H1 (cell line): ENCODE measurements at regions not wholly inside any gene's neighbourhood (a gene's known extent, or its start where the extent isn't known, plus 50 kb on each side); places are given as distances from the start of the nearest gene placed in this dataset.
A peak's percentile ranks its signal among the peaks of the same experiment; 100 is the strongest.

Source experiments
- CTCF ChIA-PET: fragments of 300-600 bp; sonication (Branson Sonifier 250); formaldehyde crosslinking; loops from one replicate; lab custom pipeline; 2021; ENCODE audit not compliant: partially characterized antibody; lab: Charles Lee
- POLR2A ChIA-PET: fragments of 300-600 bp; sonication (Branson Sonifier 250); formaldehyde crosslinking; loops from one replicate; lab custom pipeline; 2021; ENCODE audit warnings: inconsistent platforms; ENCODE audit not compliant: partially characterized antibody; lab: Charles Lee
- DNase-seq, 2 experiments: peaks; one replicate each; pipeline versions ENCODE4 v3.0.0 to v3.0.0-alpha.2; 2010 to 2022; ENCODE audit warnings: low spot score in 2 of 2, low read depth in 1 of 2, mixed read lengths in 1 of 2
- FAIRE-seq: peaks from 2 replicates; lab custom pipeline; 2011; peaks lifted over from hg19 to GRCh38; lab: Jason Lieb, UNC
- H2AFZ ChIP-seq: 2 replicates; pipeline ENCODE4 v1.8.1; 2012; ENCODE audit warnings: low read length, inconsistent platforms
- H2AK5ac ChIP-seq: 2 replicates; pipeline ENCODE4 v1.6.1; 2013; ENCODE audit warnings: low read depth, low read length
- H2BK120ac ChIP-seq: replicated peaks from 2 replicates; pipeline ENCODE3; 2013; ENCODE audit warnings: low read depth, low read length, inconsistent platforms
- H2BK12ac ChIP-seq: 2 replicates; pipeline ENCODE4 v1.6.1; 2013; ENCODE audit warnings: low read depth, low read length
- H2BK15ac ChIP-seq: 2 replicates; pipeline ENCODE4 v1.6.1; 2013; ENCODE audit warnings: low read length
- H2BK20ac ChIP-seq: 2 replicates; pipeline ENCODE4 v1.6.1; 2013; ENCODE audit warnings: low read length
- H2BK5ac ChIP-seq: 2 replicates; pipeline ENCODE4 v1.6.1; 2013; ENCODE audit warnings: low read depth, low read length
- H3K14ac ChIP-seq: 2 replicates; pipeline ENCODE4 v1.6.1; 2013; ENCODE audit warnings: inconsistent platforms; ENCODE audit not compliant: insufficient read length
- H3K18ac ChIP-seq: 2 replicates; pipeline ENCODE4 v1.6.1; 2013; ENCODE audit warnings: low read length; ENCODE audit errors: extremely low read depth
- H3K23ac ChIP-seq: 2 replicates; pipeline ENCODE4 v1.6.1; 2013; ENCODE audit warnings: inconsistent platforms; ENCODE audit not compliant: insufficient read length
- H3K23me2 ChIP-seq: 2 replicates; pipeline ENCODE4 v1.6.1; 2013; ENCODE audit warnings: low read depth, low read length
- H3K27ac ChIP-seq: 2 replicates; pipeline ENCODE4 v1.6.1; 2011; ENCODE audit warnings: low read depth, low read length, inconsistent platforms
- H3K27me3 ChIP-seq, 4 experiments: replicated peaks in 1 of 4; 1 replicate in 1 of 4; 2 replicates in 3 of 4; pipeline versions ENCODE4 v1.6.1 to v1.8.1; 2011 to 2013; ENCODE audit warnings: low read length in 3 of 4, mild to moderate bottlenecking in 3 of 4, inconsistent platforms in 2 of 4, mixed read lengths in 2 of 4, moderate library complexity in 1 of 4; ENCODE audit not compliant: control insufficient read depth in 3 of 4, insufficient read depth in 3 of 4; ENCODE audit errors: extremely low read depth in 1 of 4
- H3K36me3 ChIP-seq, 4 experiments: 2 replicates each; pipeline versions ENCODE4 v1.6.1 to v1.8.1; 2011 to 2013; ENCODE audit warnings: mild to moderate bottlenecking in 4 of 4, low read length in 3 of 4, moderate library complexity in 2 of 4, control low read depth in 1 of 4, inconsistent platforms in 1 of 4; ENCODE audit not compliant: insufficient read depth in 4 of 4, control insufficient read depth in 2 of 4
- H3K4ac ChIP-seq: replicated peaks from 2 replicates; pipeline ENCODE3; 2013; ENCODE audit warnings: low read length, low read depth, mixed read lengths, inconsistent platforms; ENCODE audit not compliant: insufficient read length
- H3K4me1 ChIP-seq, 4 experiments: replicated peaks in 1 of 4; 1 replicate in 1 of 4; 2 replicates in 3 of 4; pipeline versions ENCODE4 v1.6.1 to v1.8.1; 2011 to 2013; ENCODE audit warnings: low read length in 3 of 4, inconsistent platforms in 2 of 4, mixed read lengths in 1 of 4; ENCODE audit not compliant: insufficient read depth in 4 of 4, control insufficient read depth in 3 of 4
- H3K4me2 ChIP-seq, 2 experiments: 2 replicates each; pipeline versions ENCODE4 v1.6.1 to v1.8.1; 2011 to 2013; ENCODE audit warnings: low read depth in 2 of 2, low read length in 2 of 2, control low read depth in 1 of 2, inconsistent platforms in 1 of 2, mild to moderate bottlenecking in 1 of 2; ENCODE audit not compliant: insufficient read depth in 1 of 2
- H3K4me3 ChIP-seq, 4 experiments: fragments of 200-600, 300-600 bp in 1 of 4; sonication (generic), shearing (Covaris generic), sonication (Bioruptor Twin) in 1 of 4; 2 replicates each; pipeline versions ENCODE4 v1.5.1 to v1.8.1; 2011 to 2016; ENCODE audit warnings: low read length in 4 of 4, low read depth in 3 of 4, control low read depth in 2 of 4, inconsistent platforms in 2 of 4, mild to moderate bottlenecking in 2 of 4, mixed read lengths in 1 of 4, moderate library complexity in 1 of 4; ENCODE audit not compliant: insufficient read depth in 2 of 4; ENCODE audit errors: extremely low read depth in 1 of 4
- H3K56ac ChIP-seq: replicated peaks from 2 replicates; pipeline ENCODE3; 2013; ENCODE audit warnings: low read depth, mild to moderate bottlenecking, mixed read lengths, low read length, inconsistent platforms; ENCODE audit not compliant: insufficient read length
- H3K79me1 ChIP-seq: 2 replicates; pipeline ENCODE4 v1.6.1; 2013; ENCODE audit warnings: low read depth, low read length, control low read depth
- H3K79me2 ChIP-seq, 2 experiments: 2 replicates each; pipeline versions ENCODE4 v1.6.1 to v1.8.1; 2012 to 2013; ENCODE audit warnings: low read length in 2 of 2, mild to moderate bottlenecking in 2 of 2, inconsistent platforms in 1 of 2; ENCODE audit not compliant: insufficient read depth in 2 of 2, control insufficient read depth in 1 of 2
- H3K9ac ChIP-seq, 4 experiments: replicated peaks in 1 of 4; 1 replicate in 1 of 4; 2 replicates in 3 of 4; pipeline versions ENCODE4 v1.6.1 to v1.8.1; 2011 to 2013; ENCODE audit warnings: low read depth in 3 of 4, low read length in 3 of 4, control low read depth in 2 of 4, mild to moderate bottlenecking in 2 of 4, moderate library complexity in 2 of 4, inconsistent platforms in 1 of 4; ENCODE audit errors: extremely low read depth in 1 of 4
- H3K9me3 ChIP-seq, 2 experiments: 2 replicates each; pipeline versions ENCODE4 v1.6.1 to v1.8.1; 2012 to 2013; ENCODE audit warnings: mild to moderate bottlenecking in 2 of 2, moderate library complexity in 2 of 2, control low read depth in 1 of 2, inconsistent platforms in 1 of 2, low read depth in 1 of 2, low read length in 1 of 2, mixed read lengths in 1 of 2; ENCODE audit not compliant: insufficient read depth in 2 of 2
- H4K20me1 ChIP-seq, 2 experiments: replicated peaks in 1 of 2; 2 replicates each; pipeline versions ENCODE3 to v1.8.1; 2011 to 2013; ENCODE audit warnings: inconsistent platforms in 2 of 2, low read length in 2 of 2, mild to moderate bottlenecking in 1 of 2; ENCODE audit not compliant: insufficient read depth in 2 of 2, control insufficient read depth in 1 of 2
- H4K5ac ChIP-seq: 2 replicates; pipeline ENCODE4 v1.6.1; 2013; ENCODE audit warnings: low read length, low read depth, mixed read lengths, inconsistent platforms; ENCODE audit not compliant: insufficient read length
- H4K8ac ChIP-seq: 2 replicates; pipeline ENCODE4 v1.8.0; 2013; ENCODE audit warnings: mild to moderate bottlenecking, moderate library complexity, low read length, inconsistent platforms; ENCODE audit not compliant: insufficient read depth; ENCODE audit errors: extremely low read depth
- H4K91ac ChIP-seq: replicated peaks from 2 replicates; pipeline ENCODE3; 2013; ENCODE audit warnings: low read length, mixed read lengths, inconsistent platforms; ENCODE audit not compliant: insufficient read length
- CTCF ChIP-seq, 3 experiments: IDR thresholded peaks; 1 replicate in 2 of 3; 2 replicates in 1 of 3; pipeline versions ENCODE4 v1.5.1 to v1.6.1; 2011; ENCODE audit warnings: low read length in 3 of 3, mild to moderate bottlenecking in 3 of 3, inconsistent platforms in 2 of 3, low read depth in 1 of 3, moderate library complexity in 1 of 3; ENCODE audit not compliant: insufficient read depth in 1 of 3; ENCODE audit errors: control extremely low read depth in 1 of 3
- EZH2 ChIP-seq: fragments of 200-600 bp; sonication (generic); IDR thresholded peaks from 2 replicates; pipeline ENCODE4 v1.7.1; 2012; ENCODE audit warnings: low read depth, mild to moderate bottlenecking, moderate library complexity, low read length, inconsistent platforms; ENCODE audit not compliant: severe bottlenecking
- HDAC2 ChIP-seq, 2 experiments: fragments of 300-600 bp in 1 of 2; sonication (generic) in 1 of 2; IDR thresholded peaks; 2 replicates each; pipeline ENCODE4 v1.6.1; 2011 to 2012; ENCODE audit warnings: low read depth in 2 of 2, low read length in 2 of 2, mild to moderate bottlenecking in 2 of 2, moderate library complexity in 2 of 2, borderline replicate concordance in 1 of 2, inconsistent platforms in 1 of 2
- TBP ChIP-seq: IDR thresholded peaks from 2 replicates; pipeline ENCODE4 v1.6.1; 2011; ENCODE audit warnings: low read depth, low read length, improper control_type of control experiment
- TEAD4 ChIP-seq: IDR thresholded peaks from 2 replicates; pipeline ENCODE4 v1.6.1; 2012; ENCODE audit warnings: low read depth, low read length, inconsistent platforms, mixed read lengths
- WGBS, 2 experiments: shearing (Covaris generic) in 1 of 2; methylation state at CpG; one replicate each; pipeline versions ENCODE4 v1.1.6 to v1.1.7; 2013 to 2015; ENCODE audit warnings: low lambda C conversion rate in 2 of 2, mixed read lengths in 2 of 2, inconsistent platforms in 1 of 2, low coverage in 1 of 2, missing lambda C conversion rate in 1 of 2; ENCODE audit not compliant: insufficient replicate concordance in 2 of 2, insufficient coverage in 1 of 2, insufficient read length in 1 of 2; ENCODE audit errors: extremely low coverage in 1 of 2, missing lambda C conversion rate in 1 of 2; 5-methylcytosine and 5-hydroxymethylcytosine counted together

GRCh38 chr1:199619223-199619622 is 408.3 kb upstream of the NR5A2 start:
- Histone ChIP-seq H2AFZ (0 out of 2 replicates have a peak overlapping the region, but pooled peaks have one; percentile 13), H3K23ac (no peak overlapping the region), H3K14ac (no peak overlapping the region), H4K20me1 (no peaks in the 10 kb centered on the region), H4K5ac (no peak overlapping the region), H3K27me3 (no peaks in the 10 kb centered on the region), H3K27ac (no peak overlapping the region), H3K4ac (no peak overlapping the region), H2BK120ac (no peak overlapping the region), H3K4me2 (no peak overlapping the region), H2BK15ac (no peak overlapping the region), H3K36me3 (no peaks in the 10 kb centered on the region), H4K91ac (no peak overlapping the region), H4K8ac (no peak overlapping the region), H3K56ac (no peak overlapping the region), H3K23me2 (no peaks in the 10 kb centered on the region), H2BK20ac (no peak overlapping the region)
- no peak for DNase-seq
- WGBS, 2 experiments, result 88% methylated on average over 4 of the region's 4 CpGs; no CpG with 5 or more reads in 1 of the 2 experiments
- TF ChIP-seq TEAD4 (peak; percentile 50; the same call in 1 of the 2 replicates), EZH2 (no peak), CTCF (IDR thresholded peaks at IDR 0.05; ENCODE audit: control extremely low read depth in 1 of 3, insufficient read depth in 1 of 3, low read depth in 1 of 3, low read length in 3 of 3) (no peak), TBP (no peak), HDAC2 (IDR thresholded peaks at IDR 0.05; ENCODE audit: borderline replicate concordance in 1 of 2, low read depth in 2 of 2, low read length in 2 of 2) (no peak)
- TF ChIP-seq, all 59 proteins: peak for 1
- H3K9ac ChIP-seq, result no peak overlapping the region
- no peak overlapping the region for H3K18ac ChIP-seq
- no peak overlapping the region for H2BK12ac ChIP-seq
- H3K4me1 ChIP-seq, result no peaks in the 10 kb centered on the region
- no peak overlapping the region for H2BK5ac ChIP-seq
- ChIA-PET CTCF (interaction anchor here (1.6 kb wide), 1 partner anchor 10 kb away, joined by 3 read pairs; no protein-coding TSS in a partner anchor), POLR2A (no interaction called here)
- H3K79me1 ChIP-seq, result no peaks in the 10 kb centered on the region
- no peak overlapping the region for H3K4me3 ChIP-seq
- no peak for FAIRE-seq
- H3K79me2 ChIP-seq, result no peaks in the 10 kb centered on the region
- H2AK5ac ChIP-seq, result no peak overlapping the region
- no peaks in the 10 kb centered on the region for H3K9me3 ChIP-seq
